ENCODE measurements at regions not wholly inside any gene's neighbourhood (a gene's known extent, or its start where the extent isn't known, plus 50 kb on each side); places are given as distances from the start of the nearest gene placed in this dataset.

DNA sequence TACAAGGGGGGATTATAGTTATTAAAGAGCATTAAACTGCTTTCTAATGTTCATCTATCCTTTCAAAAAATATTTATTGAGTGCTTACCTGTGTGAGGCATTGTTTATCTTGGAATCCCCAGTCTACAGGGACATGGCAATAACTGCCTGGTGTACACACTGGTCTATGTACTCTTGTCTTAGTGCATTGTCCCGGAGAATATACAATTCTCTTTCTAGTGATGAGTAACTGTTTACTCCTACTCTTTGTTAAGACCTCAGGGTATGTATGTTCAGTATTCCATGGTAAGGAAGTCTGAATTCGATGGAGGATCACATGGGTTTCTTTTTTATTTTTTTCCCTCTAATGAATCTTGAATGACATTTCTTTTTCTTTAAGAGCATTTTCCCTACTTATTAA, 772.4 kb upstream of the NR2F2 start:
- 47% methylated on average over 2 of the region's 2 CpGs for WGBS, 2 donors
- Histone ChIP-seq H3K36me3 (ENCODE audit: control insufficient read depth in 1 of 2, insufficient read depth in 2 of 2, low read length in 1 of 2) (no peaks in the 10 kb centered on the region), H3K9me3 (ENCODE audit: control insufficient read depth, low read length) (no peaks in the 10 kb centered on the region), H3K4me3 (ENCODE audit: low read length in 2 of 2) (no peak overlapping the region), H3K27me3 (ENCODE audit: control insufficient read depth in 1 of 2, insufficient read depth in 2 of 2, low read length in 1 of 2) (no peaks in the 10 kb centered on the region), H3K27ac (ENCODE audit: low read depth in 1 of 2, low read length in 2 of 2) (no peak overlapping the region), H3K4me1 (ENCODE audit: control insufficient read depth in 1 of 2, insufficient read depth in 2 of 2, low read length in 2 of 2) (peaks cover 0 to 2% of the 10 kb centered on the region in 2 donors)
- intact Hi-C loops (cut with DNase I): loop anchor here (5.0 to 10.0 kb wide), 6 partner anchors 44 to 296 kb away; no protein-coding TSS in a partner anchor
- DNase-seq (no peak), ATAC-seq (ENCODE audit: low FRiP score) (no peak)

DNA sequence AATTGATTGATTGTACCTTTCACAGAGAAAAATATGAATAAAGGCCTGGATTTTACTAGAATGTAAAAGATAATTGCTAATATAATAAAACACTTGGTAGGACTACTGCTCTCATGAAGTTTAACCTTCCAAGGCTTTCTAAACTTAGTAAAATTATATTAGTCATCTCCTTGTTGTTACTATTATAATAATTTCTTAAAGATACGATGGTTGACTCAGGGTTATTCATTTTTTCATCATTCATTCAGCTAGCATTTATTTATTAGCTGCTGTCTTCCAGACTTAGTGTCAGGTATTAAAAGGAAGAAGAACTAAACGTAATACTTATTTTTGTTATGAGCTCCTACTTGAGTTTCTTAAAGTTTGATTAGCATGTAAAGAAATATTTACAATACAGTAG, 771.6 kb upstream of the NR2F2 start:
- WGBS, 2 donors: 51 to 56% methylated on average over 2 of the region's 2 CpGs
- Histone ChIP-seq H3K4me3 (ENCODE audit: low read length in 2 of 2) (no peak overlapping the region), H3K9me3 (ENCODE audit: control insufficient read depth, low read length) (no peaks in the 10 kb centered on the region), H3K27me3 (ENCODE audit: control insufficient read depth in 1 of 2, insufficient read depth in 2 of 2, low read length in 1 of 2) (no peaks in the 10 kb centered on the region), H3K36me3 (ENCODE audit: control insufficient read depth in 1 of 2, insufficient read depth in 2 of 2, low read length in 1 of 2) (no peaks in the 10 kb centered on the region), H3K27ac (ENCODE audit: low read depth in 1 of 2, low read length in 2 of 2) (no peak overlapping the region), H3K4me1 (ENCODE audit: control insufficient read depth in 1 of 2, insufficient read depth in 2 of 2, low read length in 2 of 2) (peaks cover 0 to 2% of the 10 kb centered on the region in 2 donors)
- DNase-seq (no peak), ATAC-seq (ENCODE audit: low FRiP score) (no peak)
- intact Hi-C loops (cut with DNase I): loop anchor here (5.0 to 10.0 kb wide), 6 partner anchors 43 to 297 kb away; no protein-coding TSS in a partner anchor

DNA sequence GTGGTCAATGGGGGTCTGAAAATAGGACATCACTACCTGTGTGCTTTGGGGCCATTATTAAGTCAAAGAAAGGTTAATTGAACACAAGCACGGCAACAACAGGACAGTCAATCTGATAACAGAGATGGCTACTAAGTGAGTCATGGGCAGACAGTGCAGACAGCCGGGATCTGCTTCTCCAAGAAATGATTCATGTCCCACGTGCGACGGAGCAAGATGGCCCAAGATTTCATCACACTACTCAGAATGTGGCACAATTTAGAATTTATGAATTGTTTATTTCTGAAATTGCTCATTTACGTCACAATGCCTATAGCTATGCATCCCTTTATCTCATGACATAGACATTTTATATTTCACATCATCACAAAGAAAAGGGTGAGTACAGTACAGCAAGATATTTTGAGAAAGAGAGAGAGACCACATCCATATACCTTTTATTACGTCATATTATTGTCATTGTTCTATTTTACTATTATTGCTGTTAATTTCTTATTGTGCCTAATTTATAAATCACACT, 770.6 kb upstream of the NR2F2 start:
- Histone ChIP-seq H3K4me3 (ENCODE audit: low read length in 2 of 2) (no peak overlapping the region), H3K4me1 (ENCODE audit: control insufficient read depth in 1 of 2, insufficient read depth in 2 of 2, low read length in 2 of 2) (peaks cover 0 to 2% of the 10 kb centered on the region in 2 donors), H3K27me3 (ENCODE audit: control insufficient read depth in 1 of 2, insufficient read depth in 2 of 2, low read length in 1 of 2) (no peaks in the 10 kb centered on the region), H3K9me3 (ENCODE audit: control insufficient read depth, low read length) (no peaks in the 10 kb centered on the region), H3K27ac (ENCODE audit: low read depth in 1 of 2, low read length in 2 of 2) (no peak overlapping the region), H3K36me3 (ENCODE audit: control insufficient read depth in 1 of 2, insufficient read depth in 2 of 2, low read length in 1 of 2) (no peaks in the 10 kb centered on the region)
- no peak for ATAC-seq (ENCODE audit: low FRiP score)
- DNase-seq: no peak
- 80 to 82% methylated on average over 7 of the region's 7 CpGs for WGBS, 2 donors
- intact Hi-C loops (cut with DNase I): loop anchor here (5.0 to 10.0 kb wide), 6 partner anchors 42 to 298 kb away; no protein-coding TSS in a partner anchor

DNA sequence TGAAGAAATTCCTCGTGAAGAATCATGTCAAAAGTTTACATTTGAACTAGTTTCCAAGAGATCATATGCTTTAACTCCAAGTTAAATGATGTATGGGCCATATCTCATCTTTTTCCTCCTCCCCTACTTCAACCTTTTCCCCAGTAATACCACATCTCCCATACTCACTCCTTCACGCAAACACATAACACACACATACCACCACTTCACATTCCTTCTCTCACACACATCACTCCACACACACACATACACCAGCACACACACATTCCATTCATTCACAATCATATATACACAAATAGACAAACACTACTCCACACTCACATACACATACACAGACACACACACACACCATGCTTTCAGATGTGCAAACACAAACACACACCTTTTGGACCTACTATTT, 769.0 kb upstream of the NR2F2 start:
- Histone ChIP-seq H3K9me3 (ENCODE audit: control insufficient read depth, low read length) (no peaks in the 10 kb centered on the region), H3K4me1 (ENCODE audit: control insufficient read depth in 1 of 2, insufficient read depth in 2 of 2, low read length in 2 of 2) (peaks cover 0 to 2% of the 10 kb centered on the region in 2 donors), H3K27me3 (ENCODE audit: control insufficient read depth in 1 of 2, insufficient read depth in 2 of 2, low read length in 1 of 2) (no peaks in the 10 kb centered on the region), H3K4me3 (ENCODE audit: low read length in 2 of 2) (no peak overlapping the region), H3K36me3 (ENCODE audit: control insufficient read depth in 1 of 2, insufficient read depth in 2 of 2, low read length in 1 of 2) (no peaks in the 10 kb centered on the region), H3K27ac (ENCODE audit: low read depth in 1 of 2, low read length in 2 of 2) (no peak overlapping the region)
- WGBS, 2 donors: 72 to 82% methylated on average over 2 of the region's 2 CpGs
- intact Hi-C loops (cut with DNase I): no loop called here
- ATAC-seq (ENCODE audit: low FRiP score) (no peak), DNase-seq (no peak)

DNA sequence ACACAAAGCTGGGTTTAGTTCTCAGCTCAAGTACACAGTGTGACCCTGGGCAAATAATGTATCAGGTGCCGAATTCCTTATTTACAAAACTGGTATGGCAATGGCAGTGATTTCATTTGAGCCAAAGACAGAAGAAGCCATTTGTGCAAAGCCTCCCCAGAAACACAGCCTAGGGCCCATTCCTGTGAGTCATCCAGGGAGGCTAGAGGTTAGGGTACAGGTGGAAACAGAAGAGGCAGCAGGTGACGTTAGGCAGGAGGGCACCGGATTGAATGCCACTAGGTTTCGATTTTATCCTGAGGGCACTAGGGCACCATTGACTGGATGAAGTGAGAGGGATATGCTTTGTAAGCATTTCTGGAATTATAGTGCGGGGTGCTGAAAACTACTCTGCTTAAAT, 766.9 kb upstream of the NR2F2 start:
- ATAC-seq (ENCODE audit: low FRiP score): no peak
- H3K4me1 ChIP-seq (ENCODE audit: control insufficient read depth in 1 of 2, insufficient read depth in 2 of 2, low read length in 2 of 2): no peaks in the 10 kb centered on the region
- intact Hi-C loops (cut with DNase I): no loop called here
- H3K27me3 ChIP-seq (ENCODE audit: control insufficient read depth in 1 of 2, insufficient read depth in 2 of 2, low read length in 1 of 2): no peaks in the 10 kb centered on the region
- WGBS, 2 donors: 94 to 95% methylated on average over 5 of the region's 5 CpGs
- H3K36me3 ChIP-seq (ENCODE audit: control insufficient read depth in 1 of 2, insufficient read depth in 2 of 2, low read length in 1 of 2): no peaks in the 10 kb centered on the region
- no peak for DNase-seq
- no peak overlapping the region for H3K4me3 ChIP-seq (ENCODE audit: low read length in 2 of 2)
- H3K27ac ChIP-seq (ENCODE audit: low read depth in 1 of 2, low read length in 2 of 2): no peak overlapping the region
- no peaks in the 10 kb centered on the region for H3K9me3 ChIP-seq (ENCODE audit: control insufficient read depth, low read length)

DNA sequence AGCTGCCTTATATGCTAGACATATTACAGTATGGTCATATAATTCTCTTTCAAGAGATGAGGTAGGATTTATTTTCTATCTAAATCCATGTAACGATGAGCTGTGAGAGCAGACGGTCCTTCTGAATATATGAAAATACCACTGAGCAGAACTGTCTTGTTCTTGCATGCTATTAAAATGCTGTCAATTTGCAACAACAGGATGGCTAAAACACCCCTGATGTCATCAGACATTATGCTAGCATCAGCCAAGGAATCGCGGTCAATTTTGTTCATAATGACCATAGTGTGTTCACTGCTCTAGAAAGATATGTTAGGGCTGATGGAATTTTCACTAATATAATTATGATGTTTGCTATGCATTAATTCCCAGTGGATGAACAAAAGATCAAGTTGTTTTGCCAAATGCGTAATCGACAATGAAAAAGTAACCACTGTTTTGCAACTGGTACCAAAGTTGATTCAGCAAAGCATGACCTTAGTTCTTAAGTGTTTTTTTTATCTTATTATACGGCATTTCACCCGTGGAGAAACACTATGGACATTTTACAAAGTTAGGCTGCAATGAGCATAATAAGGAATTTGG, 765.4 kb upstream of the NR2F2 start:
- WGBS, 2 donors: 92 to 93% methylated on average over 8 of the region's 8 CpGs
- Histone ChIP-seq H3K27ac (ENCODE audit: low read depth in 1 of 2, low read length in 2 of 2) (no peak overlapping the region), H3K36me3 (ENCODE audit: control insufficient read depth in 1 of 2, insufficient read depth in 2 of 2, low read length in 1 of 2) (no peaks in the 10 kb centered on the region), H3K4me1 (ENCODE audit: control insufficient read depth in 1 of 2, insufficient read depth in 2 of 2, low read length in 2 of 2) (no peaks in the 10 kb centered on the region), H3K9me3 (ENCODE audit: control insufficient read depth, low read length) (no peaks in the 10 kb centered on the region), H3K4me3 (ENCODE audit: low read length in 2 of 2) (no peak overlapping the region), H3K27me3 (ENCODE audit: control insufficient read depth in 1 of 2, insufficient read depth in 2 of 2, low read length in 1 of 2) (no peaks in the 10 kb centered on the region)
- DNase-seq (no peak), ATAC-seq (ENCODE audit: low FRiP score) (no peak)
- intact Hi-C loops (cut with DNase I): no loop called here

DNA sequence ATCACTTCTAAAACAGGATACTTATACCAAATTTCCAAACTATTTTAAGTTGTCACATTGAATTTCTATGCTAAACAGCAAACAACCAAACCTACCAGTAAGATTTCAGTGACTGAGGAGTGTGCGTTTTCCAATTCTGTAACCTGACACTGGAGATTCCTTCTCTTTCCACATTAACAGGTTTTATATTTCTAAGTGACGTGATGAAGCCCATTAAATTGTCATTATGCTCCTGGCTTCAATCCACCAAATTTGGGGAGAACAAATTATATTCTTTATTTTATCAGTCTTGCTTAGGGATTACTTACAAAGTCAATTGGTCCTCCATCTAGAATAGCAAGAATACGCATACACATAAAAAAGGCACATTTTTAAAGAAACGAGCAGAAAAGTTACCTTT, 764.8 kb upstream of the NR2F2 start:
- ATAC-seq (ENCODE audit: low FRiP score): no peak
- Histone ChIP-seq H3K27ac (ENCODE audit: low read depth in 1 of 2, low read length in 2 of 2) (no peak overlapping the region), H3K4me3 (ENCODE audit: low read length in 2 of 2) (no peak overlapping the region), H3K9me3 (ENCODE audit: control insufficient read depth, low read length) (no peaks in the 10 kb centered on the region), H3K27me3 (ENCODE audit: control insufficient read depth in 1 of 2, insufficient read depth in 2 of 2, low read length in 1 of 2) (no peaks in the 10 kb centered on the region), H3K4me1 (ENCODE audit: control insufficient read depth in 1 of 2, insufficient read depth in 2 of 2, low read length in 2 of 2) (no peaks in the 10 kb centered on the region), H3K36me3 (ENCODE audit: control insufficient read depth in 1 of 2, insufficient read depth in 2 of 2, low read length in 1 of 2) (no peaks in the 10 kb centered on the region)
- no peak for DNase-seq
- WGBS, 2 donors: 83 to 84% methylated on average over 4 of the region's 4 CpGs
- intact Hi-C loops (cut with DNase I): no loop called here

DNA sequence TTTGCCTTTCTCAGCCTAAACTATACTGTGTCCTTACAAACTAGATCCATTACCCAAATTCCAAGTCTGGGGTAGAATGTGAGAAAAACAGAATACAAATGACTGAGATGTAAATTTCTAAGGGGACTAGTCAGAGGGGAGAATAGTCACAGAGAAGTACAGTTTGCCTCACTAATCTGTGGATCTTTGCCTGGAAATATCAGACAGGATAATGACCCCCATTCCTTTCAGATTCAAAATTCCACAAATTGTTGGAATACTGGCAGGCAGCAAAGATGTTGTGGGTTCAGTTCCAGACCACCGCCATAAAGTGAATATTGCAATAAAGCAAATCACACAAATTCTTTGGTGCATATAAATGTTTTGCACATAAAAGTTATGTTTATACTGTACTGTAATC, 762.8 kb upstream of the NR2F2 start:
- ATAC-seq (ENCODE audit: low FRiP score) (no peak), DNase-seq (no peak)
- Histone ChIP-seq H3K27ac (ENCODE audit: low read depth in 1 of 2, low read length in 2 of 2) (no peak overlapping the region), H3K36me3 (ENCODE audit: control insufficient read depth in 1 of 2, insufficient read depth in 2 of 2, low read length in 1 of 2) (no peaks in the 10 kb centered on the region), H3K9me3 (ENCODE audit: control insufficient read depth, low read length) (peaks cover 1% of the 10 kb centered on the region), H3K4me3 (ENCODE audit: low read length in 2 of 2) (no peak overlapping the region), H3K27me3 (ENCODE audit: control insufficient read depth in 1 of 2, insufficient read depth in 2 of 2, low read length in 1 of 2) (no peaks in the 10 kb centered on the region), H3K4me1 (ENCODE audit: control insufficient read depth in 1 of 2, insufficient read depth in 2 of 2, low read length in 2 of 2) (no peaks in the 10 kb centered on the region)
- intact Hi-C loops (cut with DNase I): no loop called here
- 53 to 63% methylated on average over 1 of the region's 1 CpG for WGBS, 2 donors

DNA sequence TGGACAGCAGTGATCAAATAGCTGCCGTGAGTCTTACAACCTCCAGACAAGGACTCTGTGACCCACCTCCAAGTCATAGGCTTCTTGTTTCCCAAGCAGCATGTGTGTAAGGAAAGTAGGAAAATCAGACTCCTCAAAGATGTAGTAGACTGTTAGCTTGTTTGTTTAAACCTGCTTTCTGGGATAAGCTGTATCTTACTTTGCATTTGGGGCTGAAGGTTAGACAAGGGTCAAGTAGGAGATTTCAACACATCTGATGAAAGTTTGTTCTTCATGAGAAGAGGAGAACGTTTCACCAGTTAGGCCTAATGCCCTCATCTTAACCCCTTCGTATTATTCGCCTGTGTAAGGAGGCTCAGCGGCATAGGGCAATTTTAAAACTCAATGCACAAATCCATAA, 756.4 kb upstream of the NR2F2 start:
- intact Hi-C loops (cut with DNase I): no loop called here
- Histone ChIP-seq H3K36me3 (ENCODE audit: control insufficient read depth in 1 of 2, insufficient read depth in 2 of 2, low read length in 1 of 2) (no peaks in the 10 kb centered on the region), H3K27me3 (ENCODE audit: control insufficient read depth in 1 of 2, insufficient read depth in 2 of 2, low read length in 1 of 2) (no peaks in the 10 kb centered on the region), H3K9me3 (ENCODE audit: control insufficient read depth, low read length) (peaks cover 1% of the 10 kb centered on the region), H3K27ac (ENCODE audit: low read depth in 1 of 2, low read length in 2 of 2) (no peak overlapping the region), H3K4me1 (ENCODE audit: control insufficient read depth in 1 of 2, insufficient read depth in 2 of 2, low read length in 2 of 2) (no peaks in the 10 kb centered on the region), H3K4me3 (ENCODE audit: low read length in 2 of 2) (no peak overlapping the region)
- 76 to 79% methylated on average over 5 of the region's 5 CpGs for WGBS, 2 donors
- DNase-seq (no peak), ATAC-seq (ENCODE audit: low FRiP score) (no peak)

Measured in aorta (tissue), 5 donors.